ENCODE measurements at regions not wholly inside any gene's neighbourhood (a gene's known extent, or its start where the extent isn't known, plus 50 kb on each side); places are given as distances from the start of the nearest gene placed in this dataset.
A peak's percentile ranks its signal among the peaks of the same experiment; 100 is the strongest.

GRCh38 chr1:10958614-10959013 is 53.8 kb upstream of the TARDBP start:
- no peak for DNase-seq (ENCODE audit: extremely low spot score, unreplicated experiment)
- no peaks in the 10 kb centered on the region for H3K9me3 Mint-ChIP-seq
- H3K4me1 Mint-ChIP-seq (ENCODE audit: unreplicated experiment), result no peaks in the 10 kb centered on the region
- no peaks in the 10 kb centered on the region for H3K36me3 Mint-ChIP-seq
- no peak overlapping the region for H3K27ac Mint-ChIP-seq
- H3K27me3 Mint-ChIP-seq, result peaks cover 5% of the 10 kb centered on the region
- no peak overlapping the region for H3K4me3 Mint-ChIP-seq
- no peak for TF ChIP-seq CTCF (conservative IDR thresholded peaks at IDR 0.05)

- TF ChIP-seq CTCF (conservative IDR thresholded peaks at IDR 0.05), result peak; percentile 93
- peak; percentile 91 for DNase-seq (ENCODE audit: extremely low spot score, unreplicated experiment)
- no peaks in the 10 kb centered on the region for H3K36me3 Mint-ChIP-seq
- no peak overlapping the region for H3K27ac Mint-ChIP-seq
- no peaks in the 10 kb centered on the region for H3K9me3 Mint-ChIP-seq
- peaks cover 6% of the 10 kb centered on the region for H3K27me3 Mint-ChIP-seq
- no peaks in the 10 kb centered on the region for H3K4me1 Mint-ChIP-seq (ENCODE audit: unreplicated experiment)
- H3K4me3 Mint-ChIP-seq, result no peak overlapping the region
These were observed 51.8 kb upstream of the TARDBP start for GRCh38 chr1:10960411-10961299.

GRCh38 chr1:10961300-10961833 is 51.1 kb upstream of the TARDBP start:
- no peaks in the 10 kb centered on the region for H3K9me3 Mint-ChIP-seq
- TF ChIP-seq CTCF (conservative IDR thresholded peaks at IDR 0.05), result peak; percentile 52
- peaks cover 6% of the 10 kb centered on the region for H3K27me3 Mint-ChIP-seq
- no peak overlapping the region for H3K4me3 Mint-ChIP-seq
- no peaks in the 10 kb centered on the region for H3K4me1 Mint-ChIP-seq (ENCODE audit: unreplicated experiment)
- H3K36me3 Mint-ChIP-seq, result no peaks in the 10 kb centered on the region
- H3K27ac Mint-ChIP-seq, result no peak overlapping the region
- DNase-seq (ENCODE audit: extremely low spot score, unreplicated experiment), result no peak

- H3K9me3 Mint-ChIP-seq, result no peaks in the 10 kb centered on the region
- H3K4me3 Mint-ChIP-seq, result no peak overlapping the region
- no peaks in the 10 kb centered on the region for H3K4me1 Mint-ChIP-seq (ENCODE audit: unreplicated experiment)
- H3K27ac Mint-ChIP-seq, result peak overlapping the region; percentile 26
- H3K36me3 Mint-ChIP-seq, result no peaks in the 10 kb centered on the region
- no peak for DNase-seq (ENCODE audit: extremely low spot score, unreplicated experiment)
- no peak for TF ChIP-seq CTCF (conservative IDR thresholded peaks at IDR 0.05)
- peaks cover 10% of the 10 kb centered on the region for H3K27me3 Mint-ChIP-seq
These were observed 50.0 kb upstream of the TARDBP start for GRCh38 chr1:10962483-10962882.
